Amygdala (tissue), 56 donors: ENCODE measurements at regions not wholly inside any gene's neighbourhood (a gene's known extent, or its start where the extent isn't known, plus 50 kb on each side); places are given as distances from the start of the nearest gene placed in this dataset.

Experiments used
- DNase-seq, 56 donors: peaks; one replicate each; lab custom pipeline; 2025; lab: John Stamatoyannopoulos, UW

GRCh38 chr2:45190481-45190942, 181.3 kb upstream of the SIX2 start:
- DNase-seq: no peak

GRCh38 chr2:45184606-45185005, 175.4 kb upstream of the SIX2 start:
- DNase-seq: no peak

- no peak for DNase-seq
Observed at GRCh38 chr2:45182667-45183295, 173.5 kb upstream of the SIX2 start.

- DNase-seq: no peak
Observed at GRCh38 chr2:45180779-45181178, 171.5 kb upstream of the SIX2 start.

- no peak for DNase-seq
Observed at GRCh38 chr2:45180033-45180746, 170.9 kb upstream of the SIX2 start.

- no peak for DNase-seq
Observed at GRCh38 chr2:45178854-45179253, 169.6 kb upstream of the SIX2 start.

GRCh38 chr2:45178359-45178758, 169.1 kb upstream of the SIX2 start:
- DNase-seq: no peak

- no peak for DNase-seq
Observed at GRCh38 chr2:45177870-45178269, 168.6 kb upstream of the SIX2 start.

- no peak for DNase-seq
Observed at GRCh38 chr2:45176390-45176789, 167.1 kb upstream of the SIX2 start.

- DNase-seq: no peak
Observed at GRCh38 chr2:45173513-45173912, 164.3 kb upstream of the SIX2 start.

GRCh38 chr2:45172760-45173392, 163.6 kb upstream of the SIX2 start:
- DNase-seq: no peak

- no peak for DNase-seq
Observed at GRCh38 chr2:45172142-45172541, 162.9 kb upstream of the SIX2 start.

GRCh38 chr2:45171136-45171501, 161.9 kb upstream of the SIX2 start:
- no peak for DNase-seq

- DNase-seq: no peak
Observed at GRCh38 chr2:45170191-45171135, 161.2 kb upstream of the SIX2 start.

- DNase-seq: no peak
Observed at GRCh38 chr2:45169339-45170190, 160.3 kb upstream of the SIX2 start.

GRCh38 chr2:45168711-45169338, 159.6 kb upstream of the SIX2 start:
- no peak for DNase-seq

- no peak for DNase-seq
Observed at GRCh38 chr2:45167920-45168629, 158.8 kb upstream of the SIX2 start.

- DNase-seq: no peak
Observed at GRCh38 chr2:45166229-45166890, 157.1 kb upstream of the SIX2 start.
